HG03469 (cell line): ENCODE measurements at regions not wholly inside any gene's neighbourhood (a gene's known extent, or its start where the extent isn't known, plus 50 kb on each side); places are given as distances from the start of the nearest gene placed in this dataset.

Source experiments
- ATAC-seq: cut with Tn5 transposase; IDR thresholded peaks from one replicate; pipeline ENCODE4 v1.9.1; 2021; ENCODE audit warnings: mild to moderate bottlenecking, moderate library complexity, moderate number of reproducible peaks; ENCODE audit not compliant: unreplicated experiment

DNA sequence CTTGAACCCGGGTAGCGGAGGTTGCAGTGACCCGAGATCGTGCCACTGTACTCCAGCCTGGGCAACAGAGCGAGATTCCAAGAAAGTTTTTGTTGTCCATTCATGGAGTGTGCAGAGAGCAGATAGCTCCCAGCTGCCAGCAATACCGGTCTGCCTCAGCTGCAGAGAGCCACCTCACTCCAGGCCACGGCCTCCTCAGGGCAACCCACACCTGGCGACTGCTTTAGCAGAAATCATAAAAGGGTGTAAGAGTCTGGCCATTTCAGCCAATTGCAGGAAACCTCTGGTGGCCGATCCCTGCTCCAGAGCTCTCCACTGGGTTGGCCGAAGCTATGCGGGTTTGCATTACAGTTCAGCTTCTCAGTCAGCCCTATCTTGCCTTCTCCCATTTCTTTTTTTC, 227.4 kb upstream of the BCOR start:
- no peak for ATAC-seq

- no peak for ATAC-seq
These were observed 226.2 kb upstream of the BCOR start for GRCh38 chrX:40323977-40324376.

- no peak for ATAC-seq
These were observed 223.1 kb upstream of the BCOR start for GRCh38 chrX:40320819-40321218.

- no peak for ATAC-seq
These were observed 221.0 kb upstream of the BCOR start for GRCh38 chrX:40318801-40319200.

- no peak for ATAC-seq
These were observed 220.3 kb upstream of the BCOR start for GRCh38 chrX:40318076-40318475.

DNA sequence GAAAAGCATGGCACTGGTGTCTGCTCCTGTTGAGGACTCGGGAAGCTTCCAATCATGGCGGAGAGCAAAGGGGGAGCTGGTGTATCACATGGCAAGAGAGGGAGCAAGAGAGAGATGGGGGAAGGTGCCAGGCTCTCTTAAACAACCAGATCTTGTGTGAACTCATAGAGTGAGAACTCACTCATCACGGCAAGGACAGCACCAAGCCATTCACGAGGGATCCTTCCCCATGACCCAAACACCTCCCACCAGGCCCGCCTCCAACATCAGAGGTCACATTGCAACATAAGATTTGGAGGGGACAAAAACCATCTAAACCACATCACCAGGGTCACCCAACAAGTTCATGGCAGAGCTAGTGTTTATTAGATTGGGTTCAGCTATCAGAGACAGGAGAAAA, 218.7 kb upstream of the BCOR start:
- no peak for ATAC-seq

GRCh38 chrX:40314070-40314469, 216.3 kb upstream of the BCOR start:
- no peak for ATAC-seq

GRCh38 chrX:40313269-40313668, 215.5 kb upstream of the BCOR start:
- no peak for ATAC-seq

GRCh38 chrX:40310447-40310846, 212.7 kb upstream of the BCOR start:
- ATAC-seq = no peak

DNA sequence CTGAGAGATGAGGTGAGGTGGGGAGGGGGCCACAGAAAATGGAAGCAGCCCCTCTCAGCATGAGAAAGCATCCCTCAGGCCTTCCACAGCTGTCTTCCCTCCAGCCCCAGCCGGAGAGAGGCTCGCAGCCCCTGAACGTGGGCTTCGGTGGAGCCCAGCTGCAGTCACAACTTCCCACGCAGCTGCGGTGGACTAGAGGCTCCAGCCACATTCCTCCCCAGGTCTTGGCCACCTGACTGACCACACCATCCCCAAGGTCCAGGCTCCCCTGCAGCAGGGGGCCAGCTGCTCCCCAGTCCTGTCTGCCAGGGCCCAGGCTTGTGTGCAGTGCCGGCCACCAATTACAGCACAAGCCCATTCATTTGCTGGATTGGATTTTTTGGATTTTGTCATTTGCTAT, 212.3 kb upstream of the BCOR start:
- ATAC-seq = no peak

DNA sequence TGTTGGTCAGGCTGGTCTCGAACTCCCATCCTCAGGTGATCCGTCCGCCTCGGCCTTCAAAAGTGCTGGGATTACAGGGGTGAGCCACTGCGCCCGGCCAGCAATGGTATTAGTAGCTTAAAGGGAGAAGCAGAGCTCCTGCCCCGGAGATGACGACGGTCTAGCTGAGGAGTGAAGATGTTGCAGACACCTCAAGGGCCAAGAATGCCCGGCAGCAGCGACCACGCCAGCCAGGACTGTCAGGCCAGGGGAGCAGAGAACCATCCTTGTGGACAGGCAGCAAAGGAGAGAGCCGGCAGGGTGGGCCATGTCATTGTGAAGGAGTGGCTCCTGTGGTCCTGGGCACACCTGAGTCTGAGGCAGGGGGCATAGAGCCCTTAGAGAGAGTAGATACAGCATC, 210.1 kb upstream of the BCOR start:
- ATAC-seq = no peak

GRCh38 chrX:40304115-40304514, 206.4 kb upstream of the BCOR start:
- ATAC-seq = no peak

GRCh38 chrX:40303256-40304077, 205.7 kb upstream of the BCOR start:
- no peak for ATAC-seq

GRCh38 chrX:40300286-40300890, 202.6 kb upstream of the BCOR start:
- ATAC-seq = no peak

DNA sequence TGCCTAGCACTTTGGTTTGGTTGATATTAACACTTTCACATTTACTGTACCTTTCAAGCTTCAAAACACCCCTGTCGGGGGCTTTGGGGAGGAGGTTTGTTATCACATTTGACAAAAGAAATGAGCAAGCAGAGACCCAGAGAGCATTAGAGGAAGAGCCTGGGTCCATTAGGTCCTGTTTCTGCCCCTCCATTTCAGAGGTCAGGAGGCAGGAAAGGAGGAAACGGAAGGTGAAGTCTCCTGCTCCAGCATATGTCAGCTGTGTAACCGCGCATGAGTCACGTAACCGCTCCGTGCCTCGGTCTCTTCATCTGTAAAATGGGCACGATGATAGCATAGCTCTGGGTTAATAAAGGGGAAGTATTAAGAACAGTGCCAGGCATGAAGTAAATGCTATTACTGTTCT, 201.9 kb upstream of the BCOR start:
- ATAC-seq = no peak

DNA sequence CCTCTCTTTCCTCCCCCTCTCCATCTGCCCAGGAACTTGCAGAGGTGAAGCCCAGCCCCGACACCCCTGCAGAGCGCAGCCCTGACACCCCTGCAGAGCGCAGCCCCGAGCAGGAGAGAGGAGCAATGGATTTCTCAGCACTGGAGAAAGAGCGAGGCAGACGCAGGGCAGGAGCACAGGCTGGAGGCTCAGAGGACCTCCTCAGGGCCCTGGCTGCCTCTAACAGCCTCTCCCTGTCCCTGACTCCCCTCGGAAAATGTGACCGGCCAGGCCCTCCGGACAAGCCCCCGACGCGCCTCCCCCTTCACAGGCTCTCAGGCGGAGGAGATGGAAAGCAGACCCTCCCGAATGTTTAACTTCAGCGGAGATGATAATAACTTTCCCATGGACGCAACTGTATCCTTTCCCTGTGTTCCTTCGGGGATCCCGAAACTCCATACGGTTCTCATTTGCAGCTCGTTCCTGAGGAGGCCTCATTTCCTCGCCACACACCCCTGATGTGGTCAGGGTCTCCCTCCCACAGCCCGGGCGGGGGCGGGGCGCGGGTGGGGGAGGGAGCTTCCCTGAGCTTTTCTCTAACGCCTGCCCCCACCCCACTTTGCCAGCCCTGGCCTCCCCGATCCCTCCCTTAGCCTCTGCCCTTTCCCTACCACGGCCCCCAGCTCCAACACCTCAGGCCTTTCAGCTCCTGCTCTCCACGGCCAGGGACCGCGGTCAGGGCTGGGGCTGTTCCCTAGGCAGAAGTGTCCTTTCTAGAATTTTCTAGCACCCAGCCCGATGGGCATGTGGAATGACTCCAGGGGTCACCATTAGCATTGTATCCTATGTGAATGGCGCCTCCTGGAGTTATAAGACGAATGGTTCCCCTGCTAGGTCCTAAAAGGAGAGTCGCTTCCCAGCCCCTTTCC, 201.1 kb upstream of the BCOR start:
- no peak for ATAC-seq

DNA sequence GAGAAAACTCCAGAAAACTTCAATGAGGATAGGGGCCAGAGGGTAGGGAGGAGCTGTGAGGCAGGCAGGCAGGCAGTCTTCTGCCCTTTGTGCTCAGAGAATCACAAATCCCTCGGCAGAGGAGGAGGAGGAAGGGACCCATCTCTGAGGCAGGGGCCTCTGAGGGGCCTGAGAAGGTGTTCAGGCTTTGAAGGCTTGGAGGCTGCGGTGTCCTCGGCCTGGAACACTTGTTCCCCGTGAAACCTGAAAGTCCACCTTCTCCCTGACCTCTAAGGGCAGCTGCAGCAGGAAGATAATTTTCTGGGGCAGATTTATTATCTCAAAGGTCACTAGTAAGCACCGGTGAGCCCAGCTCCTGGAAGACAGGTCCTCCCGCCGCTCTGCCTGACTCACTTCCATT, 200.3 kb upstream of the BCOR start:
- no peak for ATAC-seq

- no peak for ATAC-seq
These were observed 193.8 kb upstream of the BCOR start for GRCh38 chrX:40291553-40291952.

- ATAC-seq = no peak
These were observed 192.8 kb upstream of the BCOR start for GRCh38 chrX:40290517-40290916.

GRCh38 chrX:40285876-40286275, 188.1 kb upstream of the BCOR start:
- ATAC-seq = no peak

DNA sequence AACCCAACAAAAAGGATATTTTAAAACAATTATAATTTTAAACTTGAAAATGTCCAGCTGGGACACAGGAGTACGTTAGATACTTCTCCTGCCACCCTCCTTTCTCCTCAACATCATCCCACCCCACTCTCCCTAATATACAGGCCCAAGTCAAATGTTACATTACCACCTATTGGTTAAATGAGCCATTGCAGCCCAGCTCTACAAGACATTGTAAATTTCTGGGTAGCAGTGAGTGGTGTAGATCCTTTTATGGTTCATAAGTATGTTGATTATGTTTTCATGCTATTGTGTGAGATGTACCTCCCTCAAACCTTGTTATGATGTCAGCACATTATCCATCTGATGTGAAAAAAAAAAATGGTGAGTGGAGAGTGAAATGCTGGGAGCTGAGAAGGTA, 187.1 kb upstream of the BCOR start:
- no peak for ATAC-seq

DNA sequence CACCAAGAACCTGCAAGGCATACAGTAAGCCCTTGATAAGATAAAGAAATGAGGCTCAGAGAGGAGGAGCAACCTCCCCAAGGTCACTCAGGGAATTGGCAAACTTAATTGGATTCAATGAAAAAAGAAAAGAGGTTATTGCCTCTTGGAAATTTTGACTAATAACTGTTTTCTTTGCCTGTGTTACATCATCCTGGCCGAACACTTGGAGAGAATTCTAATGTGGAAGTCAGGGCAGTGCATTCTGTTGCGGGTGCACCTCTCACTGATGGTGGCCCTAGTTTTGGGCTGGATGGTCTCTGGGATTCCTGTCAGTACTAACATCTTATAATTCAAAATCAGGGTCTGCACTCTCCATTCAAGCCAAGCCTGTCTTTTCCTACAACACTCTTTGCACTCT, 186.2 kb upstream of the BCOR start:
- ATAC-seq = no peak
